GM12874 (cell line): ENCODE measurements at regions not wholly inside any gene's neighbourhood (a gene's known extent, or its start where the extent isn't known, plus 50 kb on each side); places are given as distances from the start of the nearest gene placed in this dataset.

Experiments used
- TF ChIP-seq, protein P1 (sequence below): IDR thresholded peaks from 2 replicates; pipeline ENCODE4 v1.5.1; 2011; ENCODE audit warnings: low read depth, mild to moderate bottlenecking, control low read depth, low read length, moderate library complexity; ENCODE audit not compliant: insufficient read depth

DNA sequence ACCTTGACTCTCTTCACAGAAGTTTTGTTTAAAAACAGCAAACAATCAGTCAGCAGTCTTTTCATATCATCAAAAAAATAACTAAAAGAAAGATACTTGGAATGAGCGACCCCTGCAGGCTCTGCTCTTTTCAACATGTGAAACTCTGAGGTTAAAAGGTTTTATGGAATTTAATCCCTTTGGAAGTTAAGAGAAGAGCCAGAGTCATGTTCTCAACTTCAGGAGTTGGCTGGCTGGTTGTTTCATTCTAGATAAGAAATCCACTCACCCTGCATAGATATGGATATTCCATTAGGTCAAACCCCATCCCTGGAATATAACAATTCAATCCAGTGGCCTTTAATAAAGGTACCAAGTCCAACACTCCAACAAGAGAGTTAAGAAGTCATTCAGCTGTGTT lies 115.6 kb upstream of the RMDN2 start:
- TF ChIP-seq, protein P1, sequence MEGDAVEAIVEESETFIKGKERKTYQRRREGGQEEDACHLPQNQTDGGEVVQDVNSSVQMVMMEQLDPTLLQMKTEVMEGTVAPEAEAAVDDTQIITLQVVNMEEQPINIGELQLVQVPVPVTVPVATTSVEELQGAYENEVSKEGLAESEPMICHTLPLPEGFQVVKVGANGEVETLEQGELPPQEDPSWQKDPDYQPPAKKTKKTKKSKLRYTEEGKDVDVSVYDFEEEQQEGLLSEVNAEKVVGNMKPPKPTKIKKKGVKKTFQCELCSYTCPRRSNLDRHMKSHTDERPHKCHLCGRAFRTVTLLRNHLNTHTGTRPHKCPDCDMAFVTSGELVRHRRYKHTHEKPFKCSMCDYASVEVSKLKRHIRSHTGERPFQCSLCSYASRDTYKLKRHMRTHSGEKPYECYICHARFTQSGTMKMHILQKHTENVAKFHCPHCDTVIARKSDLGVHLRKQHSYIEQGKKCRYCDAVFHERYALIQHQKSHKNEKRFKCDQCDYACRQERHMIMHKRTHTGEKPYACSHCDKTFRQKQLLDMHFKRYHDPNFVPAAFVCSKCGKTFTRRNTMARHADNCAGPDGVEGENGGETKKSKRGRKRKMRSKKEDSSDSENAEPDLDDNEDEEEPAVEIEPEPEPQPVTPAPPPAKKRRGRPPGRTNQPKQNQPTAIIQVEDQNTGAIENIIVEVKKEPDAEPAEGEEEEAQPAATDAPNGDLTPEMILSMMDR, result no peak

DNA sequence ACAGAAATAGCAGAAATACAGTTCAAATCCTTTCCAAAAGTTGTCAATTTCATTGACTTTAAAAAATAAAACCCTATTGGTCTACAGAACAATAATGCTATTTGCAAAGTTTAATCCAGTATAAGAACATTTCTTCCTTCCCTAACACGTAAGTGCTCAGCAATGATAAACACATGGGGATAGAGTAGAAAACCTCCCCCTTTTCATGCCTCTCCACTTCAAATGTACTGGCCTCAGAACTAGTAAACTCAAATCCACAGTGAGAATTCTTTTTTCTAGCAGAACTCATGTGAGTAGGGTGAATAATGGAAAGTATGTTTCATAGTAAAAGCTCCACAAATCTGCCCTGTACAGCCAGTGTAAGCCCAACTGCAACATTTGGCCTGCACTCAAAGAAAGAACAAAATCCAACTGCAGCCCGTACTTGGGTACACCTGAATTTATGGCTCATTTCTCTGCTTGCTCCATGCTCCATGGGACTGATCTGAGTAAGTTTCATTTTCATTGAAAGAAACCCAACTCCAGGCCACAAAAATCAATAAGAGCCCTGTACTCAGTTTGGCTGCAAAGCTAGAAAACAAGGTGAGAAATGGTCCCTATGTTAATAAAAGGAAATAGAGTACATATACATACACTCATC lies 115.0 kb upstream of the RMDN2 start:
- TF ChIP-seq, protein P1, result no peak

DNA sequence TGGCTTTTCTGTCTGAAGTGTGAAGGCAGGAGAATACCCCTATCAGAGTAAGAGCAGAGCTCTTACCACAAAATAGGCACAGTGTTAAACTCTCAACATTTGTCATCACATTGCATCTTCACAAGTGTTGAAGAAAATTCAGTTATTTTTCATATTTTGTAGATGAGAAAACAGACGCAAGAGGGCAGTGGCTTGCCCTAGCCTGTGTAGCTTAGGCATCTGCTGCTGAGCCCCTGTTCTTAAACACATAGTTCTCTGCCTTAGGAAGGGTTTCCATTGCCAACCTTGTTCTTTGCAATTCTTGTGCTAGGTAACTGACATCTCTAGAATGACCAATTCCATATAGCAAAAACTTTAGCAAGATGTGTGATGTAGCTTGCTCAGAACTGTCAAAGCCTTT lies 112.7 kb upstream of the RMDN2 start:
- TF ChIP-seq, protein P1, result no peak

DNA sequence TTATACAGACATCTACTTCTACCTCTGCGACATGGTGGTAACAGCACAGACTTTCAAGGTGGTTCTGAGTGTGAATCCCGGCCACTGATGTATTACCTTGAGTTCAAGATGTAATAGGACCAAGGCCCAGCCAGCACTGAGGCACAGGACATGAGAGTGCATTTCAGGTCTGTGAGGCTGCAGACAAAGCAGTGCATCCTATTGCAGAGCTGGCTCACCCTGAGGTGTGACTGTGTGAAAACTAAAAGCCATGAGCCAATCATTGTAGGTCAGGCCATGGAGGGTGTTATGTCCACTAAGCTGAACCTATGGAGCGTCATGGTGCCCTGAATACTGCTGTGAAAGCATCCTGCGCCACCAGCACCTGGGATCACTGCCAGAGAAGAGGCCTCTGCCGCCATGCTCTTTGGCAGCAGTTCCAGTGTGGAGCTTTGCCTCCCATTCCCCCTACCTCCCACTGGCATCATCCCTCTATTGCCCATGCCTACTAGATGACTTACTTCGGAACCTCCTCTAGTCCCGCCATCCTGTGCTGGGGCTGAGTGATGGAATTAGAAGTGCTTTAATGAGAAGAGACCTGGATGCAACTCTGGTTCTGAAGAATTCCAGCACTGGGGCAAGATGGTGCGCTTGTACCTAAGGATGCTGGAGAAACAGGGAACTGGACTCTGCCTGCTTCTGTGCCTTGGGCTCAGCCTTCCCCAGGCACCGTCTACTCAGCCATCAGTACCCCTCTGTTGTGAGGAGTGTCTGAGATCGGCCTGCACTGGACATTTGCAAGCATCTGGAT lies 112.0 kb upstream of the RMDN2 start:
- TF ChIP-seq, protein P1, result no peak

DNA sequence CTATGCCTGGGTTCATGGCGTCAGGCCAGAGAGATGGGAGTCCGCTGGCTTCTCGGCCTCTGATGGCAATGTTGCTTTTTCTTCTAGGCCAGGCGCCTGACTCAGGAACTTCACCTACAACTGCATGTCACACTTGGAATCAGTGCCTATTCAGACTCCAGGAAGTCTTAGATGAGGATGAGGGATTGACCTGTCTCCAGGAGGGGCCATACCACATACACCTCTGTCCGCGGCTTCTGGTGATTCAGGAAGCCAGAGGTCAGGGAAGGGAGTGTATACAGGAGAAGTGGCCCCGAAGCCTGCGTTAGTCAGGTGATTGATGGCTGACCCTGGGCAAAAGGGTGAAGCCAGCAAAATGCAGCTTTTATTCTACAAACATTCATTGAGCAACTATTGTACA lies 109.1 kb upstream of the RMDN2 start:
- TF ChIP-seq, protein P1, result no peak

DNA sequence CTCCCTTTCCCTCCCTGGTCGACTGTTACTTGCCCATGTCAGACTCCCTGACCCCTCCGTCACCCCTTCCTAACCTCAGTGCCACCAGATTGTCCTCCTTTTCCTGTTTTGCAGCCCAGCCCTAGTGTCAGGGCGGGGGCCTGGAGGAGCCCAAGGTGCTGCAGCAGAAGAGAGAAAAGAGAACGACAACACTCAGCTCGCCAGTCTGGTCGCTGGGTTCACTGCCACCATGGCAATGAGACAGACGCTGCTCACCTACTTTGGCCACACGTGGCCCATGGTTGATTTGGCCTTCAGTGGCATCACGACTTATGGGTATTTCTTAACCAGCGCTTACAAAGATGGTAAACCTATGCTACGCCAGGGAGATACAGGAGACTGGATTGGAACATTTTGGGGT lies 108.4 kb upstream of the RMDN2 start:
- TF ChIP-seq, protein P1, result no peak

DNA sequence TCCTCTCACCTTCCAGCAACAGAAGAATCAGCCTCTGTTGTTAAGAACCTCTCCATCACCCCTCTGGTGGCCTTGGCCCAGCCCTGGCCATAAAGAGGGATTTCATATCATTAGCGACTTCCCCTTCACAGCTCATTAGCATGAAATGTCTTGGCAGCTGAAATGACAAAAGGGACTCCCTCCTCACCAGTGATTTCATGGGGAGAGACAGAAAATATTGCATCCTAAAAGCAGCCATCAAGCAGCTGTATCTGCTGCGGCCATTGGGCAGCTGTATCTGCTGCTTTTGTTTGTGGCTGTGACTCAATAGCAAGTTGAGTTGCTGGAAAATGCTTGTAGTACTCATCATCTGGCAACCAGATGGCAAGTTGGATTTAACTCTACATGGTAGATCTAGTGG lies 105.9 kb upstream of the RMDN2 start:
- TF ChIP-seq, protein P1, result no peak
